ENCODE measurements at regions not wholly inside any gene's neighbourhood (a gene's known extent, or its start where the extent isn't known, plus 50 kb on each side); places are given as distances from the start of the nearest gene placed in this dataset.

- no peak for DNase-seq
Observed at GRCh38 chr6:165745492-165745891, 82.5 kb upstream of the PDE10A start.

- DNase-seq: no peak
Observed at GRCh38 chr6:165744555-165745228, 81.7 kb upstream of the PDE10A start.

- no peak for DNase-seq
Observed at GRCh38 chr6:165743366-165743898, 80.4 kb upstream of the PDE10A start.

GRCh38 chr6:165742047-165742446 lies 79.0 kb upstream of the PDE10A start:
- DNase-seq: no peak

- no peak for DNase-seq
Observed at GRCh38 chr6:165737396-165737795, 74.4 kb upstream of the PDE10A start.

GRCh38 chr6:165735065-165735464 lies 72.0 kb upstream of the PDE10A start:
- no peak for DNase-seq

- DNase-seq: no peak
Observed at GRCh38 chr6:165733489-165733791, 70.4 kb upstream of the PDE10A start.

- no peak for DNase-seq
Observed at GRCh38 chr6:165732696-165733488, 69.9 kb upstream of the PDE10A start.

- DNase-seq: peak; percentile 69
Observed at GRCh38 chr6:165729307-165729936, 66.4 kb upstream of the PDE10A start.

GRCh38 chr6:165728216-165728615 lies 65.2 kb upstream of the PDE10A start:
- peak; percentile 41 for DNase-seq

GRCh38 chr6:165726965-165727381 lies 63.9 kb upstream of the PDE10A start:
- DNase-seq: no peak

GRCh38 chr6:165726290-165726875 lies 63.3 kb upstream of the PDE10A start:
- no peak for DNase-seq

- DNase-seq: no peak
Observed at GRCh38 chr6:165725201-165725600, 62.2 kb upstream of the PDE10A start.

- DNase-seq: no peak
Observed at GRCh38 chr6:165723326-165723725, 60.3 kb upstream of the PDE10A start.

- no peak for DNase-seq
Observed at GRCh38 chr6:165722022-165722421, 59.0 kb upstream of the PDE10A start.

GRCh38 chr6:165721356-165721755 lies 58.3 kb upstream of the PDE10A start:
- DNase-seq: no peak

- DNase-seq: no peak
Observed at GRCh38 chr6:165718491-165718891, 55.5 kb upstream of the PDE10A start.

GRCh38 chr6:165717732-165718465 lies 54.9 kb upstream of the PDE10A start:
- DNase-seq: peak; percentile 24

GRCh38 chr6:165716886-165717285 lies 53.8 kb upstream of the PDE10A start:
- DNase-seq: no peak

GRCh38 chr6:165715428-165715827 lies 52.4 kb upstream of the PDE10A start:
- no peak for DNase-seq

- DNase-seq: no peak
Observed at GRCh38 chr6:165714907-165715306, 51.9 kb upstream of the PDE10A start.

- peak; percentile 41 for DNase-seq
Observed at GRCh38 chr6:165713845-165714466, 50.9 kb upstream of the PDE10A start.

All from dermis blood vessel endothelial cell (primary cell).